GM12878 (cell line): ENCODE measurements at regions not wholly inside any gene's neighbourhood (a gene's known extent, or its start where the extent isn't known, plus 50 kb on each side); places are given as distances from the start of the nearest gene placed in this dataset.

Experiments
- ATAC-seq: fragments of 200-7000 bp; cut with Tn5 transposase; 3 replicates; pipeline ENCODE4 v1.9.1; 2020; ENCODE audit warnings: mild to moderate bottlenecking, moderate library complexity
- BruUV-seq: library from RNA; stranded (reverse); fragments of 400-500 nt; replicated peaks from 2 replicates; lab custom pipeline; 2021; lab: Mats Ljungman, UMichigan
- CTCF ChIA-PET: fragments of 300-600 bp; sonication (Branson Sonifier 250); formaldehyde crosslinking; extraction: SDS; loops from one replicate; lab custom pipeline; 2021; ENCODE audit warnings: inconsistent platforms; lab: Yijun Ruan, JAX
- POLR2A ChIA-PET: fragments of 350-600 bp; formaldehyde crosslinking; extraction: SDS; loops from one replicate; lab custom pipeline; 2021; ENCODE audit warnings: inconsistent platforms; lab: Charles Lee
- RAD21 ChIA-PET: fragments of 300-600 bp; sonication (Branson Sonifier 250); formaldehyde crosslinking; loops from one replicate; lab custom pipeline; 2023; ENCODE audit warnings: antibody characterized with exemption; ENCODE audit not compliant: unreplicated experiment; lab: Charles Lee
- SMC1A ChIA-PET: fragments of 300-600 bp; sonication (Branson Sonifier 250); formaldehyde crosslinking; loops from one replicate; lab custom pipeline; 2023; ENCODE audit not compliant: unreplicated experiment, uncharacterized antibody; lab: Charles Lee
- DNase-seq: peaks from one replicate; pipeline ENCODE4 v3.0.0-alpha.2; 2011; ENCODE audit warnings: low read depth, low spot score
- FAIRE-seq: peaks from 3 replicates; lab custom pipeline; 2011; peaks lifted over from hg19 to GRCh38; lab: Jason Lieb, UNC
- H2AFZ ChIP-seq: 2 replicates; pipeline ENCODE4 v1.6.0; 2011; ENCODE audit warnings: low read depth, low read length, control low read depth; ENCODE audit not compliant: control insufficient read depth
- H3K27ac ChIP-seq: 2 replicates; pipeline ENCODE4 v1.5.1; 2011; ENCODE audit warnings: control low read depth; ENCODE audit not compliant: control insufficient read depth, insufficient read depth
- H3K27me3 ChIP-seq, 2 experiments: replicated peaks in 1 of 2; 2 replicates each; pipeline versions ENCODE4 v1.6.0 to v1.6.1; 2011; ENCODE audit warnings: low read length in 1 of 2; ENCODE audit not compliant: control insufficient read depth in 2 of 2, insufficient read depth in 2 of 2
- H3K36me3 ChIP-seq, 2 experiments: 2 replicates each; pipeline ENCODE4 v1.5.1; 2011; ENCODE audit warnings: low read length in 1 of 2; ENCODE audit not compliant: control insufficient read depth in 2 of 2, insufficient read depth in 2 of 2
- H3K4me1 ChIP-seq: 2 replicates; pipeline ENCODE4 v1.6.1; 2011; ENCODE audit warnings: mild to moderate bottlenecking, low read length, moderate library complexity, mixed read lengths; ENCODE audit not compliant: control insufficient read depth, insufficient read depth
- H3K4me2 ChIP-seq: 2 replicates; pipeline ENCODE4 v1.6.0; 2011; ENCODE audit warnings: control low read depth; ENCODE audit not compliant: control insufficient read depth, insufficient read depth
- H3K4me3 ChIP-seq: fragments of 200-600 bp; sonication (generic); 2 replicates; pipeline ENCODE4 v1.5.1; 2016
- H3K79me2 ChIP-seq: 2 replicates; pipeline ENCODE4 v1.6.0; 2011; ENCODE audit warnings: low read length; ENCODE audit not compliant: control insufficient read depth, insufficient read depth
- H3K9ac ChIP-seq: 2 replicates; pipeline ENCODE4 v1.8.0; 2011; ENCODE audit warnings: low read length, control low read depth, mixed read lengths; ENCODE audit not compliant: control insufficient read depth, insufficient read depth
- H3K9me3 ChIP-seq: replicated peaks from 3 replicates; pipeline ENCODE4 v1.5.1; 2011; ENCODE audit warnings: mild to moderate bottlenecking, low read length; ENCODE audit not compliant: control insufficient read depth, insufficient read depth
- H4K20me1 ChIP-seq: 2 replicates; pipeline ENCODE4 v1.6.0; 2011; ENCODE audit not compliant: control insufficient read depth, insufficient read depth
- CHD2 ChIP-seq: IDR thresholded peaks from 2 replicates; pipeline ENCODE4 v1.6.1; 2011; ENCODE audit warnings: low read depth, low read length, improper control_type of control experiment, borderline replicate concordance
- GABPA ChIP-seq: IDR thresholded peaks from 2 replicates; pipeline ENCODE4 v1.6.1; 2014; ENCODE audit warnings: antibody characterized with exemption, low read depth, mild to moderate bottlenecking, inconsistent platforms
- HSF1 ChIP-seq: fragments of 150-350 bp; IDR thresholded peaks from 2 replicates; pipeline ENCODE4 v1.6.1; 2014; ENCODE audit warnings: mild to moderate bottlenecking, low read depth, low read length
- MYB ChIP-seq: fragments of 150-350 bp; IDR thresholded peaks from 2 replicates; pipeline ENCODE4 v1.6.1; 2014; ENCODE audit warnings: mild to moderate bottlenecking, low read depth, low read length, borderline replicate concordance
- NFXL1 ChIP-seq: fragments of 450-650 bp; IDR thresholded peaks from 2 replicates; pipeline ENCODE4 v1.6.1; 2017; ENCODE audit warnings: antibody characterized with exemption, mild to moderate bottlenecking, borderline replicate concordance
- PML ChIP-seq: IDR thresholded peaks from 2 replicates; pipeline ENCODE4 v1.6.1; 2012; ENCODE audit warnings: low read length, inconsistent platforms
- POLR2A ChIP-seq: IDR thresholded peaks from 2 replicates; pipeline ENCODE4 v1.6.1; 2011; ENCODE audit warnings: low read depth, mild to moderate bottlenecking, low read length
- SPI1 ChIP-seq: IDR thresholded peaks from 2 replicates; pipeline ENCODE4 v1.6.1; 2011; ENCODE audit warnings: low read depth, mild to moderate bottlenecking, low read length, moderate library complexity, borderline replicate concordance; ENCODE audit not compliant: insufficient read depth
- SREBF1 ChIP-seq: IDR thresholded peaks from 2 replicates; pipeline ENCODE4 v1.6.1; 2012; ENCODE audit warnings: mild to moderate bottlenecking, low read length
- SREBF2 ChIP-seq: IDR thresholded peaks from 2 replicates; pipeline ENCODE4 v1.6.1; 2012; ENCODE audit warnings: mild to moderate bottlenecking, low read length
- STAT3 ChIP-seq: IDR thresholded peaks from 2 replicates; pipeline ENCODE4 v1.6.1; 2011; ENCODE audit warnings: low read depth, low read length, improper control_type of control experiment
- TARDBP ChIP-seq: IDR thresholded peaks from 2 replicates; pipeline ENCODE4 v1.6.1; 2016; ENCODE audit warnings: borderline replicate concordance
- TCF3 ChIP-seq: IDR thresholded peaks from 2 replicates; pipeline ENCODE4 v1.6.1; 2012; ENCODE audit warnings: low read depth, mild to moderate bottlenecking, low read length, borderline replicate concordance; ENCODE audit not compliant: insufficient read depth
- WGBS: methylation state at CpG from one replicate; pipeline ENCODE4 v1.1.6; 2016; ENCODE audit warnings: low lambda C conversion rate; ENCODE audit not compliant: insufficient replicate concordance, insufficient coverage; ENCODE audit errors: missing lambda C conversion rate; 5-methylcytosine and 5-hydroxymethylcytosine counted together
- in situ Hi-C: fragments of 300-500 bp; cut with MboI; formaldehyde crosslinking; loops from 9 replicates; pipeline ENCODE4 v1.14.3; 2018; ENCODE audit warnings: mixed read lengths
- intact Hi-C: fragments of 100-400 bp; cut with micrococcal nuclease; formaldehyde crosslinking; loops from one replicate; pipeline ENCODE4 v1.14.2; 2022; ENCODE audit not compliant: unreplicated experiment
- TF ChIP-seq, protein P1 (sequence below): IDR thresholded peaks from 2 replicates; pipeline ENCODE4 v1.6.1; 2011; ENCODE audit warnings: low read depth, low read length, improper control_type of control experiment, borderline replicate concordance
- TF ChIP-seq, protein P2 (sequence below): fragments of 450-650 bp; IDR thresholded peaks from 2 replicates; pipeline ENCODE4 v1.6.1; 2017; ENCODE audit warnings: low read depth, mild to moderate bottlenecking, moderate library complexity

- H2AFZ ChIP-seq, result no peak overlapping the region
- ChIA-PET POLR2A (no interaction called here), CTCF (interaction anchor here (0.6 kb wide), 1 partner anchor 662 kb away, joined by 3 read pairs; no protein-coding TSS in a partner anchor), SMC1A (no interaction called here), RAD21 (no interaction called here)
- TF ChIP-seq SREBF2 (no peak), CHD2 (no peak), SPI1 (peak; percentile 55; the same call in 1 of the 2 replicates)
- TF ChIP-seq, protein P1, sequence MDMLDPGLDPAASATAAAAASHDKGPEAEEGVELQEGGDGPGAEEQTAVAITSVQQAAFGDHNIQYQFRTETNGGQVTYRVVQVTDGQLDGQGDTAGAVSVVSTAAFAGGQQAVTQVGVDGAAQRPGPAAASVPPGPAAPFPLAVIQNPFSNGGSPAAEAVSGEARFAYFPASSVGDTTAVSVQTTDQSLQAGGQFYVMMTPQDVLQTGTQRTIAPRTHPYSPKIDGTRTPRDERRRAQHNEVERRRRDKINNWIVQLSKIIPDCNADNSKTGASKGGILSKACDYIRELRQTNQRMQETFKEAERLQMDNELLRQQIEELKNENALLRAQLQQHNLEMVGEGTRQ, result no peak
- peak; percentile 50; the same call in 2 of the 3 replicates for ATAC-seq
- no TSS peak for BruUV-seq
- no peak overlapping the region for H3K27ac ChIP-seq
- in situ Hi-C loops (no loop called here), intact Hi-C loops (no loop called here)
- H3K9ac ChIP-seq, result no peak overlapping the region
- H3K9me3 ChIP-seq, result no peaks in the 10 kb centered on the region
- no peak for DNase-seq
- FAIRE-seq, result no peak
- no peaks in the 10 kb centered on the region for H3K27me3 ChIP-seq
- H4K20me1 ChIP-seq, result no peaks in the 10 kb centered on the region
- H3K4me1 ChIP-seq, result no peaks in the 10 kb centered on the region
- H3K4me3 ChIP-seq, result no peak overlapping the region
- 3% methylated on average over 3 of the region's 3 CpGs for WGBS
- no peaks in the 10 kb centered on the region for H3K79me2 ChIP-seq
- no peak overlapping the region for H3K4me2 ChIP-seq
- H3K36me3 ChIP-seq, result no peaks in the 10 kb centered on the region
Measured at GRCh38 chr10:105718207-105718995, 1077.3 kb downstream of the SORCS3 start.

GRCh38 chr10:105714728-105715127 lies 1073.6 kb downstream of the SORCS3 start:
- Histone ChIP-seq H3K9ac (no peak overlapping the region), H3K27ac (no peak overlapping the region), H3K36me3 (no peaks in the 10 kb centered on the region), H3K27me3 (no peaks in the 10 kb centered on the region), H3K4me1 (no peaks in the 10 kb centered on the region), H3K9me3 (no peaks in the 10 kb centered on the region), H4K20me1 (no peaks in the 10 kb centered on the region), H2AFZ (no peak overlapping the region), H3K4me2 (no peak overlapping the region), H3K4me3 (no peak overlapping the region), H3K79me2 (no peaks in the 10 kb centered on the region)
- TF ChIP-seq, protein P2, sequence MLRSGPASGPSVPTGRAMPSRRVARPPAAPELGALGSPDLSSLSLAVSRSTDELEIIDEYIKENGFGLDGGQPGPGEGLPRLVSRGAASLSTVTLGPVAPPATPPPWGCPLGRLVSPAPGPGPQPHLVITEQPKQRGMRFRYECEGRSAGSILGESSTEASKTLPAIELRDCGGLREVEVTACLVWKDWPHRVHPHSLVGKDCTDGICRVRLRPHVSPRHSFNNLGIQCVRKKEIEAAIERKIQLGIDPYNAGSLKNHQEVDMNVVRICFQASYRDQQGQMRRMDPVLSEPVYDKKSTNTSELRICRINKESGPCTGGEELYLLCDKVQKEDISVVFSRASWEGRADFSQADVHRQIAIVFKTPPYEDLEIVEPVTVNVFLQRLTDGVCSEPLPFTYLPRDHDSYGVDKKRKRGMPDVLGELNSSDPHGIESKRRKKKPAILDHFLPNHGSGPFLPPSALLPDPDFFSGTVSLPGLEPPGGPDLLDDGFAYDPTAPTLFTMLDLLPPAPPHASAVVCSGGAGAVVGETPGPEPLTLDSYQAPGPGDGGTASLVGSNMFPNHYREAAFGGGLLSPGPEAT, result no peak
- TF ChIP-seq TCF3 (no peak), POLR2A (no peak), STAT3 (no peak), MYB (no peak), HSF1 (no peak), PML (no peak), SREBF1 (no peak), TARDBP (no peak), NFXL1 (no peak), GABPA (no peak)
- ATAC-seq (no peak), DNase-seq (no peak), FAIRE-seq (no peak)
- ChIA-PET RAD21 (no interaction called here), POLR2A (no interaction called here), SMC1A (no interaction called here), CTCF (no interaction called here)
- in situ Hi-C loops (no loop called here), intact Hi-C loops (no loop called here)
- 25% methylated on average over 3 of the region's 3 CpGs for WGBS
- no TSS peak for BruUV-seq
